ENCODE measurements at regions not wholly inside any gene's neighbourhood (a gene's known extent, or its start where the extent isn't known, plus 50 kb on each side); places are given as distances from the start of the nearest gene placed in this dataset.

DNA sequence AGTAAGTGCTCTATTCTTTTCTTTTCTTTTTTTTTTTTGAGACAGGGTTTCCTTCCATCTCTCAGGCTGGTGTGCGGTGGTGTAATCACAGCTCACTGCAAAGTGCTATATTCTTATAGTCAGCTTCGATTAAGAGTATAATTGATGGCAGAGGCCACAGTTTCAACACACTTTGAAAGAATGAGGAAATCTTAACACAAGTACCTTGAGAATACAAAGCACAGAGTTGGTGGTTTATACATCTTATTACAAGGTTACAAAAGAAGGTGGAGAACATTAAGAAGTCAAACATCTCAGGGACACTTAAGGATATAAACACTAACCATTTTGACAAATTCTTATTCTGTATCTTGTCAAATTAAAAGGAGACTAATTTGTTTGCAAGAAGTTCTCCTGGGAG, 180.5 kb downstream of the SOD2 start:
- no peaks in the 10 kb centered on the region for H3K4me1 ChIP-seq (ENCODE audit: control insufficient read depth, insufficient read depth, low read length)
- POLR2A ChIA-PET: no interaction called here
- no peaks in the 10 kb centered on the region for H3K36me3 ChIP-seq (ENCODE audit: control insufficient read depth in 2 of 2, insufficient read depth in 1 of 2, low read length in 2 of 2)
- H3K27ac ChIP-seq (ENCODE audit: extremely low read depth, low read depth, low read length): no peak overlapping the region
- H3K4me3 ChIP-seq (ENCODE audit: low read depth, low read length): no peak overlapping the region
- H3K9me3 ChIP-seq (ENCODE audit: control insufficient read depth, insufficient read depth, low read depth, low read length): no peaks in the 10 kb centered on the region
- no peak for TF ChIP-seq ZNF654 (tag by site-specific recombination; IDR thresholded peaks at IDR 0.05; ENCODE audit: low read depth)
- no peak for TF ChIP-seq ZNF510 (tag by site-specific recombination; IDR thresholded peaks at IDR 0.05; ENCODE audit: insufficient replicate concordance)
- CTCF ChIA-PET: interaction anchor here (0.5 kb wide), 1 partner anchor 611 kb away, joined by 3 read pairs; no protein-coding TSS in a partner anchor

DNA sequence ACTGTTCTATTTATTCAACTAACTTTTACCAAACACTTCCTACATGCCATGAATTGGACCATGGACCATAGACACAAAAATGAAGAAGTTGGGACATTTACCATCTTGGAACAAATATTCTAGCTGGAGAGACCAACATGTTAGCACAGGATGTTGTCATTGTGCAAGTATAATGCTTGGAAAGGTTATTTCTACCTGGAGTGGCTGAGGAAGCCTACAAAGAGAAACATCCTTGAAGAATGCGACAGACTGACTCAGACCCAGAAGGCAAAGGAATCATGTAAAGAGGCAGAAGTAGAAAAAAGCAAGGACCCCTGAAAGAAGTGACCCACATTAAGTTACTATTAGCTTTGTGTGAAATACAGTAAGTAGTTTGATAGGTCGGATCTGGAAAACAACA, 180.9 kb downstream of the SOD2 start:
- CTCF ChIA-PET: no interaction called here
- POLR2A ChIA-PET: no interaction called here
- TF ChIP-seq ZSCAN30 (tag by site-specific recombination; IDR thresholded peaks at IDR 0.05): no peak
- TF ChIP-seq ZNF140 (tag by site-specific recombination; IDR thresholded peaks at IDR 0.05): no peak
- TF ChIP-seq ZNF473 (tag by site-specific recombination; IDR thresholded peaks at IDR 0.05): no peak
- no peak for TF ChIP-seq ZNF585B (tag by site-specific recombination; IDR thresholded peaks at IDR 0.05)
- no peak for TF ChIP-seq ZNF560 (tag by site-specific recombination; IDR thresholded peaks at IDR 0.05; ENCODE audit: borderline replicate concordance)
- no peak for TF ChIP-seq ZBTB21 (tag by site-specific recombination; IDR thresholded peaks at IDR 0.05)
- no peak for TF ChIP-seq GLI4 (tag by site-specific recombination; IDR thresholded peaks at IDR 0.05)
- TF ChIP-seq, protein P1, sequence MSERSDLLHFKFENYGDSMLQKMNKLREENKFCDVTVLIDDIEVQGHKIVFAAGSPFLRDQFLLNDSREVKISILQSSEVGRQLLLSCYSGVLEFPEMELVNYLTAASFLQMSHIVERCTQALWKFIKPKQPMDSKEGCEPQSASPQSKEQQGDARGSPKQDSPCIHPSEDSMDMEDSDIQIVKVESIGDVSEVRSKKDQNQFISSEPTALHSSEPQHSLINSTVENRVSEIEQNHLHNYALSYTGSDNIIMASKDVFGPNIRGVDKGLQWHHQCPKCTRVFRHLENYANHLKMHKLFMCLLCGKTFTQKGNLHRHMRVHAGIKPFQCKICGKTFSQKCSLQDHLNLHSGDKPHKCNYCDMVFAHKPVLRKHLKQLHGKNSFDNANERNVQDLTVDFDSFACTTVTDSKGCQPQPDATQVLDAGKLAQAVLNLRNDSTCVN (tag by site-specific recombination; optimal IDR thresholded peaks at IDR 0.05): no peak
- TF ChIP-seq ZNF558 (tag by site-specific recombination; IDR thresholded peaks at IDR 0.05): no peak
- TF ChIP-seq, protein P2, sequence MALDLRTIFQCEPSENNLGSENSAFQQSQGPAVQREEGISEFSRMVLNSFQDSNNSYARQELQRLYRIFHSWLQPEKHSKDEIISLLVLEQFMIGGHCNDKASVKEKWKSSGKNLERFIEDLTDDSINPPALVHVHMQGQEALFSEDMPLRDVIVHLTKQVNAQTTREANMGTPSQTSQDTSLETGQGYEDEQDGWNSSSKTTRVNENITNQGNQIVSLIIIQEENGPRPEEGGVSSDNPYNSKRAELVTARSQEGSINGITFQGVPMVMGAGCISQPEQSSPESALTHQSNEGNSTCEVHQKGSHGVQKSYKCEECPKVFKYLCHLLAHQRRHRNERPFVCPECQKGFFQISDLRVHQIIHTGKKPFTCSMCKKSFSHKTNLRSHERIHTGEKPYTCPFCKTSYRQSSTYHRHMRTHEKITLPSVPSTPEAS (tag by site-specific recombination; IDR thresholded peaks at IDR 0.05): no peak
- TF ChIP-seq ZNF2 (tag by site-specific recombination; IDR thresholded peaks at IDR 0.05): no peak
- no peak for TF ChIP-seq SP3 (tag by site-specific recombination; IDR thresholded peaks at IDR 0.05)
- no peaks in the 10 kb centered on the region for H3K9me3 ChIP-seq (ENCODE audit: control insufficient read depth, insufficient read depth, low read depth, low read length)
- H3K4me1 ChIP-seq (ENCODE audit: control insufficient read depth, insufficient read depth, low read length): no peaks in the 10 kb centered on the region
- no peak overlapping the region for H3K27ac ChIP-seq (ENCODE audit: extremely low read depth, low read depth, low read length)
- H3K36me3 ChIP-seq (ENCODE audit: control insufficient read depth in 2 of 2, insufficient read depth in 1 of 2, low read length in 2 of 2): no peaks in the 10 kb centered on the region
- no peak overlapping the region for H3K4me3 ChIP-seq (ENCODE audit: low read depth, low read length)

DNA sequence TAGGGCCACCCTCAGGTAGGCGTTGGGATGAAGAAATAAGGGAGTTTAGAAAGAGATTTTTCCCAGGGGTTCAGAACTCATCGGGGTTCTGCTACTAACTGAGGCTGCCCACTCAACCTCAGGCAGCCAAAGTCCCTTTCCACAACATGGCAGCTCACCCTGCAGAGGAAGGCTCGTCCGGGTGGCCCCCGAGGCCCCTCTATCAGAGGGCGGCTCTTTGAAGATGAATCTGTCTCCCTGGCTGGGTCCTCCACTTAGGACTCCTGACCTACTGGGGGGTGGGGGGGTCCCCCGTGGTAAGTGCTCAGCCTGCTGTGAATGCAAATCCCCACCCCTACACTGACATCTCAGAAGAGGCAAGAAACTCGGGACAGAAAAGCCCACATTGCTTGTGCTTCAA, 182.9 kb downstream of the SOD2 start:
- Histone ChIP-seq H3K4me1 (ENCODE audit: control insufficient read depth, insufficient read depth, low read length) (no peaks in the 10 kb centered on the region), H3K4me3 (ENCODE audit: low read depth, low read length) (no peak overlapping the region), H3K27ac (ENCODE audit: extremely low read depth, low read depth, low read length) (no peak overlapping the region), H3K36me3 (ENCODE audit: control insufficient read depth in 2 of 2, insufficient read depth in 1 of 2, low read length in 2 of 2) (no peaks in the 10 kb centered on the region), H3K9me3 (ENCODE audit: control insufficient read depth, insufficient read depth, low read depth, low read length) (no peaks in the 10 kb centered on the region)
- ChIA-PET CTCF (no interaction called here), POLR2A (no interaction called here)
- TF ChIP-seq, protein P3, sequence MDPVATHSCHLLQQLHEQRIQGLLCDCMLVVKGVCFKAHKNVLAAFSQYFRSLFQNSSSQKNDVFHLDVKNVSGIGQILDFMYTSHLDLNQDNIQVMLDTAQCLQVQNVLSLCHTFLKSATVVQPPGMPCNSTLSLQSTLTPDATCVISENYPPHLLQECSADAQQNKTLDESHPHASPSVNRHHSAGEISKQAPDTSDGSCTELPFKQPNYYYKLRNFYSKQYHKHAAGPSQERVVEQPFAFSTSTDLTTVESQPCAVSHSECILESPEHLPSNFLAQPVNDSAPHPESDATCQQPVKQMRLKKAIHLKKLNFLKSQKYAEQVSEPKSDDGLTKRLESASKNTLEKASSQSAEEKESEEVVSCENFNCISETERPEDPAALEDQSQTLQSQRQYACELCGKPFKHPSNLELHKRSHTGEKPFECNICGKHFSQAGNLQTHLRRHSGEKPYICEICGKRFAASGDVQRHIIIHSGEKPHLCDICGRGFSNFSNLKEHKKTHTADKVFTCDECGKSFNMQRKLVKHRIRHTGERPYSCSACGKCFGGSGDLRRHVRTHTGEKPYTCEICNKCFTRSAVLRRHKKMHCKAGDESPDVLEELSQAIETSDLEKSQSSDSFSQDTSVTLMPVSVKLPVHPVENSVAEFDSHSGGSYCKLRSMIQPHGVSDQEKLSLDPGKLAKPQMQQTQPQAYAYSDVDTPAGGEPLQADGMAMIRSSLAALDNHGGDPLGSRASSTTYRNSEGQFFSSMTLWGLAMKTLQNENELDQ (tag by site-specific recombination; IDR thresholded peaks at IDR 0.05; ENCODE audit: low read depth): no peak
- TF ChIP-seq, protein P4, sequence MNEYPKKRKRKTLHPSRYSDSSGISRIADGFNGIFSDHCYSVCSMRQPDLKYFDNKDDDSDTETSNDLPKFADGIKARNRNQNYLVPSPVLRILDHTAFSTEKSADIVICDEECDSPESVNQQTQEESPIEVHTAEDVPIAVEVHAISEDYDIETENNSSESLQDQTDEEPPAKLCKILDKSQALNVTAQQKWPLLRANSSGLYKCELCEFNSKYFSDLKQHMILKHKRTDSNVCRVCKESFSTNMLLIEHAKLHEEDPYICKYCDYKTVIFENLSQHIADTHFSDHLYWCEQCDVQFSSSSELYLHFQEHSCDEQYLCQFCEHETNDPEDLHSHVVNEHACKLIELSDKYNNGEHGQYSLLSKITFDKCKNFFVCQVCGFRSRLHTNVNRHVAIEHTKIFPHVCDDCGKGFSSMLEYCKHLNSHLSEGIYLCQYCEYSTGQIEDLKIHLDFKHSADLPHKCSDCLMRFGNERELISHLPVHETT (tag by site-specific recombination; IDR thresholded peaks at IDR 0.05): no peak
- TF ChIP-seq GFI1B (tag by site-specific recombination; IDR thresholded peaks at IDR 0.05) (no peak), KLF8 (tag by site-specific recombination; IDR thresholded peaks at IDR 0.05) (no peak), ZXDB (tag by site-specific recombination; IDR thresholded peaks at IDR 0.05) (no peak), ZBTB7A (tag by site-specific recombination; IDR thresholded peaks at IDR 0.05; ENCODE audit: low read depth) (no peak), ZNF558 (tag by site-specific recombination; IDR thresholded peaks at IDR 0.05) (no peak), ZNF529 (tag by site-specific recombination; IDR thresholded peaks at IDR 0.05; ENCODE audit: insufficient replicate concordance) (no peak)
- TF ChIP-seq, protein P5, sequence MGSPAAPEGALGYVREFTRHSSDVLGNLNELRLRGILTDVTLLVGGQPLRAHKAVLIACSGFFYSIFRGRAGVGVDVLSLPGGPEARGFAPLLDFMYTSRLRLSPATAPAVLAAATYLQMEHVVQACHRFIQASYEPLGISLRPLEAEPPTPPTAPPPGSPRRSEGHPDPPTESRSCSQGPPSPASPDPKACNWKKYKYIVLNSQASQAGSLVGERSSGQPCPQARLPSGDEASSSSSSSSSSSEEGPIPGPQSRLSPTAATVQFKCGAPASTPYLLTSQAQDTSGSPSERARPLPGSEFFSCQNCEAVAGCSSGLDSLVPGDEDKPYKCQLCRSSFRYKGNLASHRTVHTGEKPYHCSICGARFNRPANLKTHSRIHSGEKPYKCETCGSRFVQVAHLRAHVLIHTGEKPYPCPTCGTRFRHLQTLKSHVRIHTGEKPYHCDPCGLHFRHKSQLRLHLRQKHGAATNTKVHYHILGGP (tag by site-specific recombination; IDR thresholded peaks at IDR 0.05): no peak
- TF ChIP-seq, protein P6, sequence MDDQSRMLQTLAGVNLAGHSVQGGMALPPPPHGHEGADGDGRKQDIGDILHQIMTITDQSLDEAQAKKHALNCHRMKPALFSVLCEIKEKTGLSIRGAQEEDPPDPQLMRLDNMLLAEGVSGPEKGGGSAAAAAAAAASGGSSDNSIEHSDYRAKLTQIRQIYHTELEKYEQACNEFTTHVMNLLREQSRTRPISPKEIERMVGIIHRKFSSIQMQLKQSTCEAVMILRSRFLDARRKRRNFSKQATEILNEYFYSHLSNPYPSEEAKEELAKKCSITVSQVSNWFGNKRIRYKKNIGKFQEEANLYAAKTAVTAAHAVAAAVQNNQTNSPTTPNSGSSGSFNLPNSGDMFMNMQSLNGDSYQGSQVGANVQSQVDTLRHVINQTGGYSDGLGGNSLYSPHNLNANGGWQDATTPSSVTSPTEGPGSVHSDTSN (CRISPR knock-in tag; IDR thresholded peaks at IDR 0.05): no peak

All from HEK293 (cell line).